Adrenal gland (tissue), 5 donors: ENCODE measurements at regions not wholly inside any gene's neighbourhood (a gene's known extent, or its start where the extent isn't known, plus 50 kb on each side); places are given as distances from the start of the nearest gene placed in this dataset.

Experiments used
- CTCF ChIP-seq, 6 experiments: fragments of 450-650 bp in 4 of 6; fragments of 200-600 bp in 2 of 6; sonication (generic) in 1 of 6; IDR thresholded peaks; 1 replicate in 5 of 6; 2 replicates in 1 of 6; pipeline versions ENCODE4 v1.5.1 to v1.8.0; 2016 to 2021; ENCODE audit warnings: antibody characterized with exemption in 6 of 6, mild to moderate bottlenecking in 2 of 6, moderate library complexity in 1 of 6
- POLR2A ChIP-seq, 2 donors: fragments of 450-650 bp; IDR thresholded peaks; one replicate each; pipeline ENCODE4 v1.6.1; 2017; ENCODE audit warnings: antibody characterized with exemption in 2 of 2, mild to moderate bottlenecking in 2 of 2, moderate library complexity in 1 of 2
- donor health status: DM: no; HTN: no; CAD: no.

GRCh38 chr14:101226265-101226602, 322.7 kb upstream of the RTL1 start:
- no peak for TF ChIP-seq CTCF (IDR thresholded peaks at IDR 0.05)
- TF ChIP-seq POLR2A (IDR thresholded peaks at IDR 0.05) = no peak
